Liver (tissue), 8 donors: ENCODE measurements at regions not wholly inside any gene's neighbourhood (a gene's known extent, or its start where the extent isn't known, plus 50 kb on each side); places are given as distances from the start of the nearest gene placed in this dataset.

Experiments
- DNase-seq: peaks from one replicate; pipeline ENCODE4 v3.0.0-alpha.2; 2017; ENCODE audit warnings: low spot score
- H3K27ac ChIP-seq, 2 donors: one replicate each; pipeline ENCODE4 v1.7.0; 2013; ENCODE audit warnings: inconsistent platforms in 2 of 2, low read length in 2 of 2, control low read depth in 1 of 2, low read depth in 1 of 2, mild to moderate bottlenecking in 1 of 2
- H3K27me3 ChIP-seq, 4 donors: one replicate each; pipeline versions ENCODE4 v1.6.1 to v1.7.0; 2013; ENCODE audit warnings: low read length in 3 of 4, inconsistent platforms in 1 of 4, mild to moderate bottlenecking in 1 of 4, moderate library complexity in 1 of 4; ENCODE audit not compliant: control insufficient read depth in 4 of 4, insufficient read depth in 4 of 4
- H3K36me3 ChIP-seq, 4 donors: one replicate each; pipeline versions ENCODE4 v1.6.1 to v1.7.0; 2013; ENCODE audit warnings: low read length in 3 of 4, mild to moderate bottlenecking in 3 of 4, low read depth in 1 of 4, moderate library complexity in 1 of 4; ENCODE audit not compliant: control insufficient read depth in 4 of 4, insufficient read depth in 3 of 4
- H3K4me1 ChIP-seq, 4 donors: one replicate each; pipeline versions ENCODE4 v1.6.1 to v1.7.0; 2013; ENCODE audit warnings: low read length in 3 of 4, mild to moderate bottlenecking in 3 of 4, moderate library complexity in 1 of 4; ENCODE audit not compliant: control insufficient read depth in 4 of 4, insufficient read depth in 4 of 4
- H3K4me3 ChIP-seq, 3 donors: one replicate each; pipeline versions ENCODE4 v1.6.1 to v1.7.0; 2013; ENCODE audit warnings: low read length in 3 of 3, control low read depth in 1 of 3, low read depth in 1 of 3, mild to moderate bottlenecking in 1 of 3
- H3K9ac ChIP-seq, 2 donors: one replicate each; pipeline ENCODE4 v1.7.0; 2013; ENCODE audit warnings: low read length in 2 of 2, mild to moderate bottlenecking in 2 of 2, moderate library complexity in 2 of 2, control low read depth in 1 of 2, low read depth in 1 of 2
- H3K9me3 ChIP-seq, 4 donors: one replicate each; pipeline versions ENCODE4 v1.6.1 to v1.7.0; 2013; ENCODE audit warnings: low read length in 3 of 4; ENCODE audit not compliant: control insufficient read depth in 4 of 4
- ATF3 ChIP-seq: IDR thresholded peaks from 2 replicates; pipeline ENCODE4 v1.6.1; 2016; ENCODE audit warnings: antibody characterized with exemption
- EGR1 ChIP-seq, 2 donors: IDR thresholded peaks; 2 replicates each; pipeline ENCODE4 v1.6.1; 2016 to 2018; ENCODE audit warnings: antibody characterized with exemption in 2 of 2, low read depth in 2 of 2
- FOXA1 ChIP-seq: IDR thresholded peaks from 2 replicates; pipeline ENCODE4 v1.6.1; 2016; ENCODE audit warnings: antibody characterized with exemption
- HNF4A ChIP-seq, 2 donors: conservative IDR thresholded peaks; 2 replicates each; pipeline ENCODE4 v1.6.1; 2016; ENCODE audit warnings: antibody characterized with exemption in 2 of 2, mild to moderate bottlenecking in 2 of 2
- HNF4G ChIP-seq: IDR thresholded peaks from 2 replicates; pipeline ENCODE4 v1.6.1; 2016; ENCODE audit warnings: antibody characterized with exemption
- JUND ChIP-seq, 2 donors: IDR thresholded peaks; 2 replicates each; pipeline ENCODE4 v1.6.1; 2016; ENCODE audit warnings: antibody characterized with exemption in 2 of 2
- MAX ChIP-seq: IDR thresholded peaks from 2 replicates; pipeline ENCODE4 v1.6.1; 2016; ENCODE audit warnings: antibody characterized with exemption
- RAD21 ChIP-seq, 2 donors: IDR thresholded peaks; 2 replicates each; pipeline ENCODE4 v1.6.1; 2016; ENCODE audit warnings: antibody characterized with exemption in 2 of 2, mild to moderate bottlenecking in 2 of 2
- SP1 ChIP-seq: IDR thresholded peaks from 2 replicates; pipeline ENCODE4 v1.6.1; 2018; ENCODE audit warnings: antibody characterized with exemption, mild to moderate bottlenecking
- TAF1 ChIP-seq: conservative IDR thresholded peaks from 2 replicates; pipeline ENCODE4 v1.6.1; 2016; ENCODE audit warnings: antibody characterized with exemption, mild to moderate bottlenecking
- YY1 ChIP-seq: IDR thresholded peaks from 2 replicates; pipeline ENCODE4 v1.6.1; 2016; ENCODE audit warnings: antibody characterized with exemption, mild to moderate bottlenecking
- ZBTB33 ChIP-seq: IDR thresholded peaks from 2 replicates; pipeline ENCODE4 v1.6.1; 2016; ENCODE audit warnings: antibody characterized with exemption
- WGBS: extraction: QIAGEN DNeasy Blood & Tissue Kit; methylation state at CpG from one replicate; pipeline ENCODE4 v1.1.7; 2013; 5-methylcytosine and 5-hydroxymethylcytosine counted together
- TF ChIP-seq, protein P1 (sequence below): fragments of 150-350 bp; IDR thresholded peaks from 2 replicates; pipeline ENCODE4 v1.5.1; 2017; ENCODE audit warnings: improper control_type of control experiment, low read depth, low read length; ENCODE audit not compliant: missing input control
- TF ChIP-seq, protein P2 (sequence below): IDR thresholded peaks from 2 replicates; pipeline ENCODE4 v1.6.1; 2016; ENCODE audit warnings: antibody characterized with exemption, mild to moderate bottlenecking
- donor health status: healthy.
- donor health status: healthy.
- donor health status: healthy.
- donor health status: healthy.
- donor health status: healthy.

GRCh38 chr1:72847651-72848050 is 565.3 kb upstream of the NEGR1 start (continued):
- no peak for TF ChIP-seq ZBTB33
- TF ChIP-seq FOXA1: no peak
- no peak for TF ChIP-seq HNF4G

GRCh38 chr1:72846476-72847278 is 564.3 kb upstream of the NEGR1 start:
- Histone ChIP-seq H3K4me3 (no peak overlapping the region), H3K36me3 (no peaks in the 10 kb centered on the region), H3K27ac (no peak overlapping the region), H3K9me3 (no peaks in the 10 kb centered on the region), H3K9ac (no peak overlapping the region), H3K4me1 (no peaks in the 10 kb centered on the region), H3K27me3 (peaks cover 0 to 2% (median 0%) of the 10 kb centered on the region in 4 donors)
- TF ChIP-seq EGR1 (IDR thresholded peaks at IDR 0.05; ENCODE audit: low read depth in 2 of 2): no peak
- TF ChIP-seq SP1: no peak
- no peak for TF ChIP-seq JUND (IDR thresholded peaks at IDR 0.05)
- TF ChIP-seq MAX: no peak
- TF ChIP-seq HNF4A (conservative IDR thresholded peaks at IDR 0.05): no peak
- no peak for TF ChIP-seq YY1
- no peak for TF ChIP-seq FOXA1
- TF ChIP-seq, protein P1, sequence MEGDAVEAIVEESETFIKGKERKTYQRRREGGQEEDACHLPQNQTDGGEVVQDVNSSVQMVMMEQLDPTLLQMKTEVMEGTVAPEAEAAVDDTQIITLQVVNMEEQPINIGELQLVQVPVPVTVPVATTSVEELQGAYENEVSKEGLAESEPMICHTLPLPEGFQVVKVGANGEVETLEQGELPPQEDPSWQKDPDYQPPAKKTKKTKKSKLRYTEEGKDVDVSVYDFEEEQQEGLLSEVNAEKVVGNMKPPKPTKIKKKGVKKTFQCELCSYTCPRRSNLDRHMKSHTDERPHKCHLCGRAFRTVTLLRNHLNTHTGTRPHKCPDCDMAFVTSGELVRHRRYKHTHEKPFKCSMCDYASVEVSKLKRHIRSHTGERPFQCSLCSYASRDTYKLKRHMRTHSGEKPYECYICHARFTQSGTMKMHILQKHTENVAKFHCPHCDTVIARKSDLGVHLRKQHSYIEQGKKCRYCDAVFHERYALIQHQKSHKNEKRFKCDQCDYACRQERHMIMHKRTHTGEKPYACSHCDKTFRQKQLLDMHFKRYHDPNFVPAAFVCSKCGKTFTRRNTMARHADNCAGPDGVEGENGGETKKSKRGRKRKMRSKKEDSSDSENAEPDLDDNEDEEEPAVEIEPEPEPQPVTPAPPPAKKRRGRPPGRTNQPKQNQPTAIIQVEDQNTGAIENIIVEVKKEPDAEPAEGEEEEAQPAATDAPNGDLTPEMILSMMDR: no peak
- TF ChIP-seq RAD21 (IDR thresholded peaks at IDR 0.05): no peak
- 41% methylated on average over 2 of the region's 2 CpGs for WGBS
- DNase-seq: no peak

DNA sequence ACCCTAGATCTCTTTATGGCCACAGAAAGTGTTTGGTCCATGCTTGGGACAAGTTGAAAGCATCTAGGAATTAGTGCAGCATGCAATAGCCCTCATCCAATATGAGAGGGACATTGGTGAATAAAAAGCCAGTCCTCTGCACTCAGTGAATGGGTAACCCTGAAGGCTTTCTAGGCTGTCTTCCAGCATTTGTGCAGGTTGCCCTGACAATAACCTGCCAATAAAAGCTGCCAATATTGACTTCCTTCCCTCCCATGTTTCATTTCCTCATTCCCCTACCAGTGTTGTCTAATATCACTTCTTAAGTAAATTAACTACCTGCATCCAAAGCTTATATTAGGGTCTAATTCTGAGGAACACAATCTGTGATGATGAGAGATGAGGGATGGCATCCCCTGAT is 563.6 kb upstream of the NEGR1 start:
- no peak for DNase-seq
- no peak overlapping the region for H3K9ac ChIP-seq
- no peaks in the 10 kb centered on the region for H3K4me1 ChIP-seq
- TF ChIP-seq JUND (IDR thresholded peaks at IDR 0.05) (no peak), MAX (no peak), YY1 (no peak), ATF3 (no peak), FOXA1 (no peak), TAF1 (no peak)
- TF ChIP-seq, protein P1: no peak
- TF ChIP-seq, protein P2, sequence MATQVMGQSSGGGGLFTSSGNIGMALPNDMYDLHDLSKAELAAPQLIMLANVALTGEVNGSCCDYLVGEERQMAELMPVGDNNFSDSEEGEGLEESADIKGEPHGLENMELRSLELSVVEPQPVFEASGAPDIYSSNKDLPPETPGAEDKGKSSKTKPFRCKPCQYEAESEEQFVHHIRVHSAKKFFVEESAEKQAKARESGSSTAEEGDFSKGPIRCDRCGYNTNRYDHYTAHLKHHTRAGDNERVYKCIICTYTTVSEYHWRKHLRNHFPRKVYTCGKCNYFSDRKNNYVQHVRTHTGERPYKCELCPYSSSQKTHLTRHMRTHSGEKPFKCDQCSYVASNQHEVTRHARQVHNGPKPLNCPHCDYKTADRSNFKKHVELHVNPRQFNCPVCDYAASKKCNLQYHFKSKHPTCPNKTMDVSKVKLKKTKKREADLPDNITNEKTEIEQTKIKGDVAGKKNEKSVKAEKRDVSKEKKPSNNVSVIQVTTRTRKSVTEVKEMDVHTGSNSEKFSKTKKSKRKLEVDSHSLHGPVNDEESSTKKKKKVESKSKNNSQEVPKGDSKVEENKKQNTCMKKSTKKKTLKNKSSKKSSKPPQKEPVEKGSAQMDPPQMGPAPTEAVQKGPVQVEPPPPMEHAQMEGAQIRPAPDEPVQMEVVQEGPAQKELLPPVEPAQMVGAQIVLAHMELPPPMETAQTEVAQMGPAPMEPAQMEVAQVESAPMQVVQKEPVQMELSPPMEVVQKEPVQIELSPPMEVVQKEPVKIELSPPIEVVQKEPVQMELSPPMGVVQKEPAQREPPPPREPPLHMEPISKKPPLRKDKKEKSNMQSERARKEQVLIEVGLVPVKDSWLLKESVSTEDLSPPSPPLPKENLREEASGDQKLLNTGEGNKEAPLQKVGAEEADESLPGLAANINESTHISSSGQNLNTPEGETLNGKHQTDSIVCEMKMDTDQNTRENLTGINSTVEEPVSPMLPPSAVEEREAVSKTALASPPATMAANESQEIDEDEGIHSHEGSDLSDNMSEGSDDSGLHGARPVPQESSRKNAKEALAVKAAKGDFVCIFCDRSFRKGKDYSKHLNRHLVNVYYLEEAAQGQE: no peak
- no peaks in the 10 kb centered on the region for H3K36me3 ChIP-seq
- H3K27ac ChIP-seq: no peak overlapping the region
- no peak overlapping the region for H3K4me3 ChIP-seq
- peaks cover 0 to 2% (median 0%) of the 10 kb centered on the region in 4 donors for H3K27me3 ChIP-seq
- no peaks in the 10 kb centered on the region for H3K9me3 ChIP-seq
